ENCODE measurements at regions not wholly inside any gene's neighbourhood (a gene's known extent, or its start where the extent isn't known, plus 50 kb on each side); places are given as distances from the start of the nearest gene placed in this dataset.

- no peak overlapping the region for H2BK12ac ChIP-seq (ENCODE audit: low read depth, low read length)
- H2AK5ac ChIP-seq (ENCODE audit: low read depth, low read length) = no peak overlapping the region
- H3K4me1 ChIP-seq (replicated peaks in 1 of 4; ENCODE audit: control insufficient read depth in 3 of 4, insufficient read depth in 4 of 4, low read length in 3 of 4) = no peaks in the 10 kb centered on the region
- no peaks in the 10 kb centered on the region for H3K79me1 ChIP-seq (ENCODE audit: low read depth, low read length)
- WGBS, 2 experiments (ENCODE audit: extremely low coverage in 1 of 2, insufficient coverage in 1 of 2, insufficient read length in 1 of 2, insufficient replicate concordance in 2 of 2, low coverage in 1 of 2, low lambda C conversion rate in 2 of 2, missing lambda C conversion rate in 1 of 2) = 92% methylated on average over 6 of the region's 6 CpGs; no CpG with 5 or more reads in 1 of the 2 experiments
- H3K27me3 ChIP-seq (replicated peaks in 1 of 4; ENCODE audit: control insufficient read depth in 3 of 4, extremely low read depth in 1 of 4, insufficient read depth in 3 of 4, low read length in 3 of 4) = peaks cover 0 to 1% (median 0%) of the 10 kb centered on the region in 4 experiments; a peak in 1 of 7 replicates
- no peak overlapping the region for H3K4me2 ChIP-seq (ENCODE audit: insufficient read depth in 1 of 2, low read depth in 2 of 2, low read length in 2 of 2)
- no peaks in the 10 kb centered on the region for H3K79me2 ChIP-seq (ENCODE audit: control insufficient read depth in 1 of 2, insufficient read depth in 2 of 2, low read length in 2 of 2)
- no peak overlapping the region for H3K56ac ChIP-seq (replicated peaks; ENCODE audit: insufficient read length, low read depth, low read length)
- no peak overlapping the region for H3K9ac ChIP-seq (replicated peaks in 1 of 4; ENCODE audit: extremely low read depth in 1 of 4, low read depth in 3 of 4, low read length in 3 of 4)
- H3K23me2 ChIP-seq (ENCODE audit: low read depth, low read length) = no peaks in the 10 kb centered on the region
- H2BK120ac ChIP-seq (replicated peaks; ENCODE audit: low read depth, low read length) = no peak overlapping the region
- no peaks in the 10 kb centered on the region for H3K36me3 ChIP-seq (ENCODE audit: control insufficient read depth in 2 of 4, insufficient read depth in 4 of 4, low read length in 3 of 4)
- no peak overlapping the region for H3K27ac ChIP-seq (ENCODE audit: low read depth, low read length)
- TF ChIP-seq JUN (IDR thresholded peaks at IDR 0.05; ENCODE audit: low read depth, low read length) (no peak), MAFK (IDR thresholded peaks at IDR 0.05; ENCODE audit: low read depth, low read length) (no peak), SP1 (IDR thresholded peaks at IDR 0.05; ENCODE audit: low read depth, low read length) (no peak), HDAC6 (IDR thresholded peaks at IDR 0.05; ENCODE audit: low read depth, low read length) (no peak)
- H2BK15ac ChIP-seq (ENCODE audit: low read length) = no peak overlapping the region
- no peaks in the 10 kb centered on the region for H4K20me1 ChIP-seq (replicated peaks in 1 of 2; ENCODE audit: control insufficient read depth in 1 of 2, insufficient read depth in 2 of 2, low read length in 2 of 2)
- H3K18ac ChIP-seq (ENCODE audit: extremely low read depth, low read length) = no peak overlapping the region
- ChIA-PET POLR2A (ENCODE audit: partially characterized antibody) (no interaction called here), CTCF (ENCODE audit: partially characterized antibody) (interaction anchor here (0.6 to 1.2 kb wide), 3 partner anchors 35 to 1143 kb away, joined by 3 read pairs; no protein-coding TSS in a partner anchor)
- H2BK5ac ChIP-seq (ENCODE audit: low read depth, low read length) = no peak overlapping the region
- H3K4ac ChIP-seq (replicated peaks; ENCODE audit: insufficient read length, low read depth, low read length) = no peak overlapping the region
- DNase-seq (ENCODE audit: low read depth in 1 of 2, low spot score in 2 of 2) (no peak), FAIRE-seq (no peak)
- no peak overlapping the region for H2AFZ ChIP-seq (ENCODE audit: low read length)
- H3K9me3 ChIP-seq (ENCODE audit: insufficient read depth in 2 of 2, low read depth in 1 of 2, low read length in 1 of 2) = no peaks in the 10 kb centered on the region
- no peak overlapping the region for H4K5ac ChIP-seq (ENCODE audit: insufficient read length, low read depth, low read length)
- no peak overlapping the region for H3K4me3 ChIP-seq (ENCODE audit: extremely low read depth in 1 of 4, insufficient read depth in 2 of 4, low read depth in 3 of 4, low read length in 4 of 4)
- H4K91ac ChIP-seq (replicated peaks; ENCODE audit: insufficient read length, low read length) = no peak overlapping the region
- H3K23ac ChIP-seq (ENCODE audit: insufficient read length) = no peak overlapping the region
- H3K14ac ChIP-seq (ENCODE audit: insufficient read length) = no peak overlapping the region
- H4K8ac ChIP-seq (ENCODE audit: extremely low read depth, insufficient read depth, low read length) = no peak overlapping the region
- H2BK20ac ChIP-seq (ENCODE audit: low read length) = no peak overlapping the region
These were observed 364.9 kb upstream of the MCTP2 start for GRCh38 chr15:93866476-93866875.

All from H1 (cell line).